ENCODE measurements at regions not wholly inside any gene's neighbourhood (a gene's known extent, or its start where the extent isn't known, plus 50 kb on each side); places are given as distances from the start of the nearest gene placed in this dataset.

DNA sequence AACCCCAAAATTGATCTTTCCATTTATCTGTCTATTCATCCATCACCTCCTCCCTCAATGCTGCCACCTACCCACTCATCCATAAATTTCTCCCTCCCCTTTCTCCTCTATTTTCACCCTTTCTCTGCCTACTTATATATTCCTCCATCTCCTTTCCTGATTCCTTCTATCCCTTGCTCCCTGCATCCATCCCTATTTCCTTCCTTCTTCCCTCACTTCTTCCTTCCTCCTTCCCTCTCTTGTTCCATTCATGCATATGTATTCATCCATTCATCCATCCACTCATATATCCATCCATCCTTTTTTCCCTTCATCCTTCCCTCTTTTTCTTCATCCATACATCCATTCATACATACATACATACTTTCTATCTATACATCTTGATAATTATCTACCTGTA, 76.3 kb upstream of the GGTLC1 start:
- Mint-ChIP-seq H3K4me1 (no peaks in the 10 kb centered on the region), H3K36me3 (ENCODE audit: low read depth) (no peaks in the 10 kb centered on the region), H3K9me3 (no peaks in the 10 kb centered on the region), H3K4me3 (no peak overlapping the region), H3K27me3 (peaks cover 5% of the 10 kb centered on the region), H3K27ac (no peak overlapping the region)
- CTCF ChIA-PET, result no interaction called here
- no peak for DNase-seq
- POLR2A ChIA-PET, result no interaction called here
- TF ChIP-seq, protein P1, sequence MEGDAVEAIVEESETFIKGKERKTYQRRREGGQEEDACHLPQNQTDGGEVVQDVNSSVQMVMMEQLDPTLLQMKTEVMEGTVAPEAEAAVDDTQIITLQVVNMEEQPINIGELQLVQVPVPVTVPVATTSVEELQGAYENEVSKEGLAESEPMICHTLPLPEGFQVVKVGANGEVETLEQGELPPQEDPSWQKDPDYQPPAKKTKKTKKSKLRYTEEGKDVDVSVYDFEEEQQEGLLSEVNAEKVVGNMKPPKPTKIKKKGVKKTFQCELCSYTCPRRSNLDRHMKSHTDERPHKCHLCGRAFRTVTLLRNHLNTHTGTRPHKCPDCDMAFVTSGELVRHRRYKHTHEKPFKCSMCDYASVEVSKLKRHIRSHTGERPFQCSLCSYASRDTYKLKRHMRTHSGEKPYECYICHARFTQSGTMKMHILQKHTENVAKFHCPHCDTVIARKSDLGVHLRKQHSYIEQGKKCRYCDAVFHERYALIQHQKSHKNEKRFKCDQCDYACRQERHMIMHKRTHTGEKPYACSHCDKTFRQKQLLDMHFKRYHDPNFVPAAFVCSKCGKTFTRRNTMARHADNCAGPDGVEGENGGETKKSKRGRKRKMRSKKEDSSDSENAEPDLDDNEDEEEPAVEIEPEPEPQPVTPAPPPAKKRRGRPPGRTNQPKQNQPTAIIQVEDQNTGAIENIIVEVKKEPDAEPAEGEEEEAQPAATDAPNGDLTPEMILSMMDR (IDR thresholded peaks at IDR 0.05), result no peak
- ATAC-seq (ENCODE audit: low read depth), result no peak
- intact Hi-C loops (cut with micrococcal nuclease), result no loop called here

DNA sequence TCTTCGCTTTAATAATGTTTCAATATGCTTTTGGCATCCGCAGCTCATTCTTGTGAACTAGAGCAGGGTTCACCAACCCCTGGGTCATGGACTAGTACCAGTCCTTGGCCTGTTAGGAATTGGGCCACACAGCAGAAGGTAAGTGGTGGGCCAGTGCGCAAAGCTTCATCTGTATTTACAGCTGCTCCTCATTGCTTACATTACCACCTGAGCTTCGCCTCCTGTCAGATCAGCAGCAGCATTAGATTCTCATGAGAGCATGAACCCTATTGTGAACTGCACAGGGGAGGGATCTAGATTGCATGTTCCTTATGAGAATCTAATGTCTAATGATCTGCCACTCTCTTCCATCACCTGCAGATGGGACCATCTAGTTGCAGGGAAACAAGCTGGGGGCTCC, 75.5 kb upstream of the GGTLC1 start:
- no peaks in the 10 kb centered on the region for H3K36me3 Mint-ChIP-seq (ENCODE audit: low read depth)
- H3K27ac Mint-ChIP-seq, result no peak overlapping the region
- ATAC-seq (ENCODE audit: low read depth) (no peak), DNase-seq (no peak)
- POLR2A ChIA-PET, result no interaction called here
- CTCF ChIA-PET, result no interaction called here
- H3K9me3 Mint-ChIP-seq, result no peaks in the 10 kb centered on the region
- TF ChIP-seq, protein P1 (IDR thresholded peaks at IDR 0.05), result no peak
- intact Hi-C loops (cut with micrococcal nuclease), result no loop called here
- H3K4me1 Mint-ChIP-seq, result no peaks in the 10 kb centered on the region
- peaks cover 5% of the 10 kb centered on the region for H3K27me3 Mint-ChIP-seq
- no peak overlapping the region for H3K4me3 Mint-ChIP-seq

DNA sequence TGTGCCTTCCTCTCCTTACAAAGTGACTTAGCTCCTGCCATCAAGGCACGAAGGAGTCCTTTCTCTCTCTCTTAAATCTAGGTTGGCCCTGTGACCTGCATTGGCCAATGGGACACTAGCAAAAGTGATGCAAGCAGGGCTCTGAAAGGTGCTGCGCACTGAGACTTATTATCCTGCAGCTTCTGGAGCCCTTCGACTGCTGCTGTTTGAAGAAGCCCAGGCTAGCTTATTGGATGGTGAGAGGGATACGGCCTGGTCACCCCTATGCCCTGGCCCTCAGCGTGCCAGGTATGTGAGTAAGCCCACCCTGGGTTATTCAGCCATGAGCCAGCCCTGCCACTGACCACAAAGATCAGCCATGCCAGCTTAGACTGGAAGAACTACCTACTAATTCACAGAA, 74.5 kb upstream of the GGTLC1 start:
- H3K9me3 Mint-ChIP-seq, result no peaks in the 10 kb centered on the region

DNA sequence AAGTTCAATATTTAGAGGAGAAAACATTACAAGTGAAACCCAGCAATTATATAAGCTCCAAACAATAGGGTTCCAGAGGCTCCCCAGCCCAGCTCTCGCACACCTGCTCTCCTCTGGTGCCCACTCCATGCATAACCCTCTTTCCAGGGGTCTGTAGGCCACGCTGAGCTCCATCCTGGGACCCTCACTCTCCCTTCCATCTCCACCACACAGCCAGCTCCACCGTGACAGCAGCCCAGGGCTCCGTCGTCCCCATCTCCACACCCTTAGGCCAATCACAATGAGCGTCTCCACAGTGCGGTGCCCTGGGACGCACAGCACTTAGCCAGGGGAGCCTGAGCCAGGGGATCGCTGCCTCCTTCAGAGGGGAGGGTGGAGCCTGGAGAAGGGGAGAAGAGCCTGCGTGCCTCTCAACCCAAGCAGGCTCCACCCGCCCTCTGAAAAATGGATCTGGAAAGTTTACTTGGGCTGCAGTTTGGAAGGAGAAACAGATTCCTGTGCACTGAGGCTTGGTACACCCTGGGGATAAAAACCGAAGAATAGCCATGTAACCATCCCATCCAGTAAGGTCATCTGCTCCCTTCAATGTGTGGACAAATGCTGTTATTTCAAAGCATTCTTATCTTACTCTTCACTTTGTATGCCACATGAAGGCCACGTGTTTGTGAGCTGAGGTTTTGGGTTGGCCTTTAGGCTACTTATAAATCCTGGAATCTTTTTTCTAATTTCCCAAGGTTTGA, 72.4 kb upstream of the GGTLC1 start:
- TF ChIP-seq, protein P1 (IDR thresholded peaks at IDR 0.05), result no peak
- no peak for DNase-seq
- H3K4me1 Mint-ChIP-seq, result no peaks in the 10 kb centered on the region
- ATAC-seq (ENCODE audit: low read depth), result no peak
- H3K9me3 Mint-ChIP-seq, result no peaks in the 10 kb centered on the region
- no peaks in the 10 kb centered on the region for H3K27me3 Mint-ChIP-seq
- ChIA-PET CTCF (no interaction called here), POLR2A (no interaction called here)
- no peak overlapping the region for H3K4me3 Mint-ChIP-seq
- no peak overlapping the region for H3K27ac Mint-ChIP-seq
- intact Hi-C loops (cut with micrococcal nuclease), result no loop called here
- H3K36me3 Mint-ChIP-seq (ENCODE audit: low read depth), result no peaks in the 10 kb centered on the region

More for the DNA sequence above, 74.5 kb upstream of the GGTLC1 start:
- ATAC-seq (ENCODE audit: low read depth) (no peak), DNase-seq (no peak)
- H3K4me1 Mint-ChIP-seq, result no peaks in the 10 kb centered on the region
- TF ChIP-seq, protein P1 (IDR thresholded peaks at IDR 0.05), result no peak
- peaks cover 4% of the 10 kb centered on the region for H3K27me3 Mint-ChIP-seq
- H3K36me3 Mint-ChIP-seq (ENCODE audit: low read depth), result no peaks in the 10 kb centered on the region
- ChIA-PET CTCF (no interaction called here), POLR2A (no interaction called here)
- no peak overlapping the region for H3K4me3 Mint-ChIP-seq
- no peak overlapping the region for H3K27ac Mint-ChIP-seq
- intact Hi-C loops (cut with micrococcal nuclease), result no loop called here

DNA sequence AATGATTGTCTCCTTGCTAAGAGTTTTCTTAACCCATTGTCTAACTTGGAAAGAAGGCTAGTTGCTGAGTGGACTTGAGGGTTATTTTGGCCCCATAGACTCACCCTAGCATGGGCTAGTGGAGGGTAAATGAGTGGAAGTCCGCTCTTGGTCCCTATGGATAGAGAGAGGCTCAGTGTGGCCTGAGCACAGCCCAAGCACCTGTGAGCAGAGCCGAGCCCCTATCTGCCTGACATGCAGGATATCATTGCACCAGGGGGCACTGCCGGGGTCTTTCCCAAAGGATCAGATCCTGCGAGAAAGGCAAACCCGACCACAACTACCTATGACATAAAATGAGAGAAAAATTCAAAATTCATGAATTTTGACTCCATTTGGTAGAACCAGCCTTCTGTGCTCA, 70.6 kb upstream of the GGTLC1 start:
- no peak for ATAC-seq (ENCODE audit: low read depth)
- Mint-ChIP-seq H3K4me3 (no peak overlapping the region), H3K4me1 (no peaks in the 10 kb centered on the region), H3K9me3 (no peaks in the 10 kb centered on the region), H3K27me3 (no peaks in the 10 kb centered on the region), H3K36me3 (ENCODE audit: low read depth) (no peaks in the 10 kb centered on the region), H3K27ac (no peak overlapping the region)
- ChIA-PET CTCF (no interaction called here), POLR2A (no interaction called here)
- no peak for DNase-seq
- TF ChIP-seq, protein P1 (IDR thresholded peaks at IDR 0.05), result no peak
- intact Hi-C loops (cut with micrococcal nuclease), result no loop called here
